ENCODE measurements at regions not wholly inside any gene's neighbourhood (a gene's known extent, or its start where the extent isn't known, plus 50 kb on each side); places are given as distances from the start of the nearest gene placed in this dataset.

GRCh38 chr16:65308506-65308905 is 186.6 kb upstream of the CDH11 start:
- TF ChIP-seq CTCF (IDR thresholded peaks at IDR 0.05) (no peak), EP300 (IDR thresholded peaks at IDR 0.05) (no peak), POLR2A (IDR thresholded peaks at IDR 0.05; ENCODE audit: low read depth) (no peak)
